Activated naive CD4-positive, alpha-beta T cell treated with Interleukin-2 at 50 U/mL for 16 hours (primary cell): ENCODE measurements at regions not wholly inside any gene's neighbourhood (a gene's known extent, or its start where the extent isn't known, plus 50 kb on each side); places are given as distances from the start of the nearest gene placed in this dataset.

ENCODE experiments used
- DNase-seq: peaks from one replicate; pipeline ENCODE4 v3.0.0-alpha.2; 2020

GRCh38 chr14:83384253-83384652 lies 1850.6 kb upstream of the SEL1L start:
- DNase-seq: no peak

GRCh38 chr14:83395321-83395720 lies 1861.7 kb upstream of the SEL1L start:
- no peak for DNase-seq

- DNase-seq: no peak
Measured at GRCh38 chr14:83416476-83416875, 1882.8 kb upstream of the SEL1L start.

- DNase-seq: no peak
Measured at GRCh38 chr14:83419420-83419819, 1885.8 kb upstream of the SEL1L start.

- no peak for DNase-seq
Measured at GRCh38 chr14:83421711-83422110, 1888.1 kb upstream of the SEL1L start.

GRCh38 chr14:83425138-83425537 lies 1891.5 kb upstream of the SEL1L start:
- no peak for DNase-seq

GRCh38 chr14:83425706-83426105 lies 1892.1 kb upstream of the SEL1L start:
- DNase-seq: no peak

GRCh38 chr14:83433618-83434017 lies 1900.0 kb upstream of the SEL1L start:
- DNase-seq: no peak

GRCh38 chr14:83441801-83442200 lies 1908.1 kb upstream of the SEL1L start:
- no peak for DNase-seq

- DNase-seq: no peak
Measured at GRCh38 chr14:83455561-83455960, 1921.9 kb upstream of the SEL1L start.

- DNase-seq: no peak
Measured at GRCh38 chr14:83461521-83461920, 1927.9 kb upstream of the SEL1L start.

GRCh38 chr14:83462759-83463158 lies 1929.1 kb upstream of the SEL1L start:
- DNase-seq: no peak

- no peak for DNase-seq
Measured at GRCh38 chr14:83463500-83464098, 1929.9 kb upstream of the SEL1L start.

GRCh38 chr14:83467811-83468210 lies 1934.2 kb upstream of the SEL1L start:
- no peak for DNase-seq

- DNase-seq: no peak
Measured at GRCh38 chr14:83470466-83470865, 1936.8 kb upstream of the SEL1L start.

GRCh38 chr14:83470959-83471695 lies 1937.5 kb upstream of the SEL1L start:
- DNase-seq: no peak

GRCh38 chr14:83473416-83474235 lies 1940.0 kb upstream of the SEL1L start:
- no peak for DNase-seq

- no peak for DNase-seq
Measured at GRCh38 chr14:83478741-83479140, 1945.1 kb upstream of the SEL1L start.

GRCh38 chr14:83483063-83483462 lies 1949.4 kb upstream of the SEL1L start:
- no peak for DNase-seq

- DNase-seq: no peak
Measured at GRCh38 chr14:83485591-83485990, 1951.9 kb upstream of the SEL1L start.

GRCh38 chr14:83491091-83491490 lies 1957.4 kb upstream of the SEL1L start:
- DNase-seq: no peak

- DNase-seq: no peak
Measured at GRCh38 chr14:83520837-83521236, 1987.2 kb upstream of the SEL1L start.

GRCh38 chr14:83529531-83529930 lies 1995.9 kb upstream of the SEL1L start:
- DNase-seq: no peak

GRCh38 chr14:83533734-83534133 lies 1996.2 kb upstream of the FLRT2 start:
- DNase-seq: no peak
